ENCODE measurements at regions not wholly inside any gene's neighbourhood (a gene's known extent, or its start where the extent isn't known, plus 50 kb on each side); places are given as distances from the start of the nearest gene placed in this dataset.

GRCh38 chr6:20006037-20006436, 168.9 kb downstream of the ID4 start:
- no CpG with 5 or more reads among the region's 2 CpGs for WGBS, 2 donors (ENCODE audit: extremely low coverage in 2 of 2, insufficient read length in 2 of 2, insufficient replicate concordance in 1 of 2)
- Histone ChIP-seq H3K27ac (replicated peaks; ENCODE audit: low read length) (no peak overlapping the region), H4K8ac (ENCODE audit: low read depth, low read length) (no peak overlapping the region)

DNA sequence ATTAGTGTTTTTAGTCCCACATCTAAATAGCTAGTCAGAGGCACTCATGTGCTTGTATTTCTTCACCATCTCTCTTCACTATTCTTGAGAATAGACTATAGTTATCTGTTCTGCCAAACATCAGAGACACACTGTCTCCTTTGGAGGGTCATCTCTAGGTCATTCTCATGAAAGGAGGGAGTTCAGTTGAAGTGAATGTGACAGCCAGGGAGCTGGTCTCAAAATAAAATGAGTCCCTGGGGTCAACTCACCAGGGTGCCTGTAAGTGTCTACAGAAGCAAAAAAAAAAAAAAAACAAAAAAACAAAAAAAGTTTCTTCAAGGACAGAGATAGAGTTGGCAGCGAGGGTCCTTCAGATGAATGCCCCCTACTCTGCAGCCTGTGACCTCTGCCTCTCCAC, 171.0 kb downstream of the ID4 start:
- H3K4ac ChIP-seq (ENCODE audit: low read length) = no peak overlapping the region

More at GRCh38 chr6:20006037-20006436, 168.9 kb downstream of the ID4 start:
- no peak overlapping the region for H2BK5ac ChIP-seq (ENCODE audit: low read length)
- H3K18ac ChIP-seq (ENCODE audit: low read length) = no peak overlapping the region
- no peak overlapping the region for H3K4ac ChIP-seq (ENCODE audit: low read length)
- no peak overlapping the region for H3K4me3 ChIP-seq (ENCODE audit: low read length in 2 of 2)
- no peak overlapping the region for H2BK120ac ChIP-seq (ENCODE audit: low read depth, low read length)
- no peak overlapping the region for H2BK15ac ChIP-seq (ENCODE audit: low read length)
- no peak overlapping the region for H2AFZ ChIP-seq (ENCODE audit: low read length)
- no peak overlapping the region for H3K14ac ChIP-seq (ENCODE audit: low read length)
- DNase-seq (ENCODE audit: low spot score) = no peak
- no peak overlapping the region for H2BK12ac ChIP-seq (ENCODE audit: low read length)
- H3K9ac ChIP-seq (ENCODE audit: low read depth, low read length, poor library complexity) = no peak overlapping the region
- no peak overlapping the region for H2AK5ac ChIP-seq (ENCODE audit: low read depth, low read length)
- H3K9me3 ChIP-seq (replicated peaks in 1 of 2; ENCODE audit: control insufficient read depth in 2 of 2, insufficient read depth in 1 of 2, low read depth in 1 of 2, low read length in 2 of 2) = no peaks in the 10 kb centered on the region
- no peak overlapping the region for H4K91ac ChIP-seq (ENCODE audit: low read depth, low read length, poor library complexity)
- peaks cover 0 to 23% (median 0%) of the 10 kb centered on the region in 3 experiments for H3K27me3 ChIP-seq (ENCODE audit: control insufficient read depth in 3 of 3, insufficient read depth in 3 of 3, low read depth in 1 of 3, low read length in 3 of 3)
- H3K23ac ChIP-seq (ENCODE audit: low read depth, low read length, poor library complexity) = no peak overlapping the region
- peaks cover 0 to 5% of the 10 kb centered on the region in 2 donors for H3K4me1 ChIP-seq (ENCODE audit: control insufficient read depth in 2 of 2, insufficient read depth in 1 of 2, low read depth in 1 of 2, low read length in 2 of 2)
- no peak overlapping the region for H3K4me2 ChIP-seq (ENCODE audit: insufficient read depth, low read length, poor library complexity, severe bottlenecking)
- H3K36me3 ChIP-seq (replicated peaks in 1 of 2; ENCODE audit: control insufficient read depth in 2 of 2, insufficient read depth in 2 of 2, low read length in 2 of 2) = no peaks in the 10 kb centered on the region
- H3K79me1 ChIP-seq (ENCODE audit: low read depth, low read length) = no peaks in the 10 kb centered on the region

DNA sequence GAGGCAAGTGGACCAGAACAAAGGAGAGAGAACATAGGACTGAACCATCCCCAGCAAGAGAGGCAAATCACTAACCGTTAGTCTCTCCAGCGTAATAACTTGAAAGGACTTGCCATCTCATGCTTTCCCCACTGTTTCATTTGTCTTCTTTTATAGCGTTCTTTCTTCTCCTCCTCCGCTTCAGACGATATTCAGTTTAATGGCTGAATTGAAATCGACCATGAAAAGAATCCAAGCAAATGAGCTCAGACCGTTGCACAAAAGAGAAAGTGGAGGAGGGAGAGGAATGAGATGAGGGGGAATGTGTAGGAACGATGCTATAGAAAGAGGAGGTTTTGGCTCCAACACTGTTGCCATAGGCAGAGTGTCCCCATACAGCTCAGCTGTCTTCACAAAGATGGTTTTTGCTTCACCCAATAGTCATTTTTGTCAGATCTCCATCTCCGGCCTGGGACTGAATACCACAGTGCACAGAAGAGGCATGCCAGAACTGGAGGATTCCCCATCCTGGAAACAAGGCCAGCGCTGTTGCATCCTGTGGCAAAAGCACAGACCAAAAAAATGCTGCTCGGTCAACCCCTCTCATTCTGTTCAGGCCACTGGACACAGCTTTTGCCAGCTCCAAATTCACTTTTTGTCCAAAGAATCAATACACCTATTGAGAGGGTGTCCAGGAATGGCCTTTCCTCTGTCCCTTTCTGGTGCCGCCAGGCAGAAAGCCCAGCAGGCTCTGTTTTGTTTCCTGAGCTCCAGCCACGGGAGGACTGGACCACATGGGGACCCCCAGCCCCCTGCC, 176.1 kb downstream of the ID4 start:
- Histone ChIP-seq H3K36me3 (replicated peaks in 1 of 2; ENCODE audit: control insufficient read depth in 2 of 2, insufficient read depth in 2 of 2, low read length in 2 of 2) (no peaks in the 10 kb centered on the region), H3K4me1 (ENCODE audit: control insufficient read depth in 2 of 2, insufficient read depth in 1 of 2, low read depth in 1 of 2, low read length in 2 of 2) (peaks cover 10 to 22% of the 10 kb centered on the region in 2 donors), H3K4me3 (ENCODE audit: low read length in 2 of 2) (no peak overlapping the region), H3K27ac (replicated peaks; ENCODE audit: low read length) (peak overlapping the region; percentile 79), H3K27me3 (ENCODE audit: control insufficient read depth in 3 of 3, insufficient read depth in 3 of 3, low read depth in 1 of 3, low read length in 3 of 3) (peaks cover 0 to 11% (median 0%) of the 10 kb centered on the region in 3 experiments), H3K9ac (ENCODE audit: low read depth, low read length, poor library complexity) (no peak overlapping the region), H4K91ac (ENCODE audit: low read depth, low read length, poor library complexity) (no peak overlapping the region), H3K14ac (ENCODE audit: low read length) (no peak overlapping the region), H3K4ac (ENCODE audit: low read length) (no peak overlapping the region), H2BK15ac (ENCODE audit: low read length) (no peak overlapping the region), H3K4me2 (ENCODE audit: insufficient read depth, low read length, poor library complexity, severe bottlenecking) (peak overlapping the region; percentile 12), H3K9me3 (replicated peaks in 1 of 2; ENCODE audit: control insufficient read depth in 2 of 2, insufficient read depth in 1 of 2, low read depth in 1 of 2, low read length in 2 of 2) (no peaks in the 10 kb centered on the region), H2BK12ac (ENCODE audit: low read length) (no peak overlapping the region), H2BK5ac (ENCODE audit: low read length) (no peak overlapping the region), H3K18ac (ENCODE audit: low read length) (peak overlapping the region; percentile 28), H3K23ac (ENCODE audit: low read depth, low read length, poor library complexity) (no peak overlapping the region), H2AK5ac (ENCODE audit: low read depth, low read length) (no peak overlapping the region), H3K79me1 (ENCODE audit: low read depth, low read length) (no peaks in the 10 kb centered on the region), H4K8ac (ENCODE audit: low read depth, low read length) (no peak overlapping the region), H2BK120ac (ENCODE audit: low read depth, low read length) (no peak overlapping the region), H2AFZ (ENCODE audit: low read length) (no peak overlapping the region)
- DNase-seq (ENCODE audit: low spot score) = no peak
- WGBS, 2 donors (ENCODE audit: extremely low coverage in 2 of 2, insufficient read length in 2 of 2, insufficient replicate concordance in 1 of 2) = no CpG with 5 or more reads among the region's 13 CpGs

More for the DNA sequence above, 171.0 kb downstream of the ID4 start:
- Histone ChIP-seq H3K4me3 (ENCODE audit: low read length in 2 of 2) (no peak overlapping the region), H3K23ac (ENCODE audit: low read depth, low read length, poor library complexity) (no peak overlapping the region), H2BK15ac (ENCODE audit: low read length) (no peak overlapping the region), H3K4me1 (ENCODE audit: control insufficient read depth in 2 of 2, insufficient read depth in 1 of 2, low read depth in 1 of 2, low read length in 2 of 2) (peaks cover 4 to 11% of the 10 kb centered on the region in 2 donors), H3K18ac (ENCODE audit: low read length) (no peak overlapping the region), H2BK120ac (ENCODE audit: low read depth, low read length) (no peak overlapping the region), H3K36me3 (replicated peaks in 1 of 2; ENCODE audit: control insufficient read depth in 2 of 2, insufficient read depth in 2 of 2, low read length in 2 of 2) (no peaks in the 10 kb centered on the region), H4K8ac (ENCODE audit: low read depth, low read length) (no peak overlapping the region), H4K91ac (ENCODE audit: low read depth, low read length, poor library complexity) (no peak overlapping the region), H3K27ac (replicated peaks; ENCODE audit: low read length) (no peak overlapping the region), H3K14ac (ENCODE audit: low read length) (no peak overlapping the region), H2AK5ac (ENCODE audit: low read depth, low read length) (no peak overlapping the region), H3K79me1 (ENCODE audit: low read depth, low read length) (no peaks in the 10 kb centered on the region), H3K4me2 (ENCODE audit: insufficient read depth, low read length, poor library complexity, severe bottlenecking) (no peak overlapping the region), H2BK5ac (ENCODE audit: low read length) (no peak overlapping the region), H3K9me3 (replicated peaks in 1 of 2; ENCODE audit: control insufficient read depth in 2 of 2, insufficient read depth in 1 of 2, low read depth in 1 of 2, low read length in 2 of 2) (no peaks in the 10 kb centered on the region), H3K9ac (ENCODE audit: low read depth, low read length, poor library complexity) (no peak overlapping the region), H2BK12ac (ENCODE audit: low read length) (no peak overlapping the region), H2AFZ (ENCODE audit: low read length) (no peak overlapping the region), H3K27me3 (ENCODE audit: control insufficient read depth in 3 of 3, insufficient read depth in 3 of 3, low read depth in 1 of 3, low read length in 3 of 3) (peaks cover 0 to 15% (median 0%) of the 10 kb centered on the region in 3 experiments)
- no CpG with 5 or more reads among the region's 1 CpG for WGBS, 2 donors (ENCODE audit: extremely low coverage in 2 of 2, insufficient read length in 2 of 2, insufficient replicate concordance in 1 of 2)
- no peak for DNase-seq (ENCODE audit: low spot score)

GRCh38 chr6:20014508-20014907, 177.3 kb downstream of the ID4 start:
- Histone ChIP-seq H2AK5ac (ENCODE audit: low read depth, low read length) (no peak overlapping the region), H4K8ac (ENCODE audit: low read depth, low read length) (no peak overlapping the region), H3K9me3 (replicated peaks in 1 of 2; ENCODE audit: control insufficient read depth in 2 of 2, insufficient read depth in 1 of 2, low read depth in 1 of 2, low read length in 2 of 2) (no peaks in the 10 kb centered on the region), H3K4ac (ENCODE audit: low read length) (no peak overlapping the region), H3K14ac (ENCODE audit: low read length) (no peak overlapping the region), H2BK15ac (ENCODE audit: low read length) (no peak overlapping the region), H3K79me1 (ENCODE audit: low read depth, low read length) (no peaks in the 10 kb centered on the region), H3K27ac (replicated peaks; ENCODE audit: low read length) (no peak overlapping the region), H3K23ac (ENCODE audit: low read depth, low read length, poor library complexity) (no peak overlapping the region), H3K9ac (ENCODE audit: low read depth, low read length, poor library complexity) (no peak overlapping the region), H3K4me3 (ENCODE audit: low read length in 2 of 2) (no peak overlapping the region), H3K27me3 (ENCODE audit: control insufficient read depth in 3 of 3, insufficient read depth in 3 of 3, low read depth in 1 of 3, low read length in 3 of 3) (peaks cover 0 to 9% (median 0%) of the 10 kb centered on the region in 3 experiments), H2BK5ac (ENCODE audit: low read length) (no peak overlapping the region), H2BK120ac (ENCODE audit: low read depth, low read length) (no peak overlapping the region), H3K18ac (ENCODE audit: low read length) (no peak overlapping the region), H3K4me1 (ENCODE audit: control insufficient read depth in 2 of 2, insufficient read depth in 1 of 2, low read depth in 1 of 2, low read length in 2 of 2) (peaks cover 10 to 16% of the 10 kb centered on the region in 2 donors), H3K36me3 (replicated peaks in 1 of 2; ENCODE audit: control insufficient read depth in 2 of 2, insufficient read depth in 2 of 2, low read length in 2 of 2) (no peaks in the 10 kb centered on the region), H4K91ac (ENCODE audit: low read depth, low read length, poor library complexity) (no peak overlapping the region), H2BK12ac (ENCODE audit: low read length) (no peak overlapping the region), H3K4me2 (ENCODE audit: insufficient read depth, low read length, poor library complexity, severe bottlenecking) (no peak overlapping the region), H2AFZ (ENCODE audit: low read length) (no peak overlapping the region)
- no peak for DNase-seq (ENCODE audit: low spot score)
- WGBS, 2 donors (ENCODE audit: extremely low coverage in 2 of 2, insufficient read length in 2 of 2, insufficient replicate concordance in 1 of 2) = no CpG with 5 or more reads among the region's 1 CpG

Measured in neuronal stem cell (in vitro differentiated cells).